VCaP (cell line): ENCODE measurements at regions not wholly inside any gene's neighbourhood (a gene's known extent, or its start where the extent isn't known, plus 50 kb on each side); places are given as distances from the start of the nearest gene placed in this dataset.
"Not testable (repeated sequence)": the region's sequence is repeated elsewhere in the genome, so short reads cannot be mapped to it uniquely, and the experiment has no call there.

Experiments used
- H3K27ac ChIP-seq: fragments of 450-650 bp; 2 replicates; pipeline ENCODE4 v1.5.1; 2017
- TF ChIP-seq, protein P1 (sequence below): fragments of 450-650 bp; conservative IDR thresholded peaks from 2 replicates; pipeline ENCODE4 v1.5.1; 2017; ENCODE audit warnings: mild to moderate bottlenecking, moderate library complexity

DNA sequence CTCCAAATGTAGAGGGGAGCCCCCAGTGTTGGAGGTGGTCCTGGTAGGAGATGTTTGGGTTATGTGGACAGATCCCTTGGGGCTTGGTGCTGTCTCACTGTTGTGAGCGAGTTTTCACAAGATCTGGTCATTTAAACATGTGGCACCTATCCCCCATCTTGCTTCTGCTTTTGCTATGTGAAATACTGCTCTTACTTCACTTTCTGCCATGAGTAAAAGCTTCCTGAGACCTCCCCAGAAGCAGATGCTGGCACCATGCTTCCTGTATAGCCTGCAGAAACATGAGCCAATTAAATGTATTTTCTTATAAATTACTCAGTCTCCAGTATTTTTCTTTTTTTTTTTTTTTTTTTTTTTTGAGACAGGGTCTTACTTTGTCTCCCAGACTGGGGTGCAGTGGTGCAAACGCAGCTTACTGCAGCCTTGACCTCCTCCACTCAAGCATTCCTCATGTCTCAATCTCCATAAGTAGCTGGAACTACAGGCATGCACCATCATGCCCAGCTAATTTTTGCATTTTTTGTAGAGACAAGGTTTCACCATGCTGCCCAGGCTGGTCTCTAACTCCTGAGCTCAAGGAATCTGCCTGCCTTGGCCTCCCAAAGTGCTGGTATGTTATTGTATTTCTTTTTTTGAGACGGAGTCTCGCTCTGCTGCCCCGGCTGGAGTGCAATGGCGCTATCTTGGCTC lies 177.1 kb downstream of the ALDH8A1 start:
- H3K27ac ChIP-seq: no peak overlapping the region
- TF ChIP-seq, protein P1, sequence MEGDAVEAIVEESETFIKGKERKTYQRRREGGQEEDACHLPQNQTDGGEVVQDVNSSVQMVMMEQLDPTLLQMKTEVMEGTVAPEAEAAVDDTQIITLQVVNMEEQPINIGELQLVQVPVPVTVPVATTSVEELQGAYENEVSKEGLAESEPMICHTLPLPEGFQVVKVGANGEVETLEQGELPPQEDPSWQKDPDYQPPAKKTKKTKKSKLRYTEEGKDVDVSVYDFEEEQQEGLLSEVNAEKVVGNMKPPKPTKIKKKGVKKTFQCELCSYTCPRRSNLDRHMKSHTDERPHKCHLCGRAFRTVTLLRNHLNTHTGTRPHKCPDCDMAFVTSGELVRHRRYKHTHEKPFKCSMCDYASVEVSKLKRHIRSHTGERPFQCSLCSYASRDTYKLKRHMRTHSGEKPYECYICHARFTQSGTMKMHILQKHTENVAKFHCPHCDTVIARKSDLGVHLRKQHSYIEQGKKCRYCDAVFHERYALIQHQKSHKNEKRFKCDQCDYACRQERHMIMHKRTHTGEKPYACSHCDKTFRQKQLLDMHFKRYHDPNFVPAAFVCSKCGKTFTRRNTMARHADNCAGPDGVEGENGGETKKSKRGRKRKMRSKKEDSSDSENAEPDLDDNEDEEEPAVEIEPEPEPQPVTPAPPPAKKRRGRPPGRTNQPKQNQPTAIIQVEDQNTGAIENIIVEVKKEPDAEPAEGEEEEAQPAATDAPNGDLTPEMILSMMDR: no peak

DNA sequence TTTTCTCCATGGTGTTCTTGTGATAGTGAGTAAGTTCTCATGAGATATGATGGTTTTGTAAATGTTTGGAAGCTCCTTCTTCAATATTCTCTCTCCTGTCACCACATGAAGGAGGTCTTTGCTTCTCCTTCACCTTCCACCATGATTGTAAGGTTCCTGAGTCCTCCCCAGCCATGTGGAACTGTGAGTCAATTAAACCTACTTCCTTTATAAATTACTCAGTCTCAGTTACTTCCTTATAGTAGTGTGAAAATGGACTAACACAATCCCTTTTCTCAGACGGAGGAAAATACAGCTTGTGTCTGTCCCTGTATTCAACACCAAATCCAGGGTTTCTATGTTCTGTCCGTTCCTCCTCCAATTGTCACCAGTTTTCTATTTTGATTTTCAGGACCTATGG lies 181.0 kb downstream of the ALDH8A1 start:
- TF ChIP-seq, protein P1: no peak
- no peak overlapping the region for H3K27ac ChIP-seq

DNA sequence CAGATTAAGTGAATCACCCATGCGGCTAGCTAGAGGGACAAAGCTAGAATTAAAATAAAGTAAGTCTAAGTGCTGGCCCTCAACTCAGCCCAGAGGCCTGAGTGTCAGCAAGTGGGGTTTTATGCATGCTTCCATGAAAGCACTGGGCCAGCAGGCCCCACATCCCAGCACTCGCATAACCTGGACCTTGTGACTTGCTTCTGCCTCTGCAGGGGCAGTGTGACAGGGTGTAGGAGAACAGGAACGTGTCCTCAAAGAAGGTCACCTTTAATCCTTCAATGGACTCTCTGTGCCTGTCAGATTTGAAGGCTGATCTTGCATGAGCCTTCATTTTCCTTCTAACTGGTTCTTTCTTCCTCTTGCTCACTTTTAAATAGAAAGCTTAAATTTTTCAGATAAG lies 183.4 kb downstream of the ALDH8A1 start:
- H3K27ac ChIP-seq: no peak overlapping the region
- TF ChIP-seq, protein P1: no peak

DNA sequence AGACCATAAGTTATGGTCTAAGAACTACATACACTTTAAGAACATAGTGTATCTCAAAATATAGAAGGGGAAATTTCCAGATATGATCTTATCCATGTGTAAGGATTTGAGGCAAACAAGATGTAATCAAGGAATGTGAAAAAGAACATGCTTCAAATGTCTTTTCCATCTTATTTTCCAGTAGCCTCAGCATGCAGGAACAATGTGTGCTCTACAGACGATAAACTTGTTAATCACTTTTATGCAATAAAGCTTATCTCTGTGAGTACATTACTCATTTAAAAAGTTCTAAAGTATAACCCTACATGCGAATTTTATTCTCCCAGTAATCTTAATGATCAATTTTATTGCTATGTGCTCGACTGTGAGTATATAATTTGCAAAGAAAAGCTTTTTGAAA lies 185.2 kb downstream of the ALDH8A1 start:
- TF ChIP-seq, protein P1: no peak

DNA sequence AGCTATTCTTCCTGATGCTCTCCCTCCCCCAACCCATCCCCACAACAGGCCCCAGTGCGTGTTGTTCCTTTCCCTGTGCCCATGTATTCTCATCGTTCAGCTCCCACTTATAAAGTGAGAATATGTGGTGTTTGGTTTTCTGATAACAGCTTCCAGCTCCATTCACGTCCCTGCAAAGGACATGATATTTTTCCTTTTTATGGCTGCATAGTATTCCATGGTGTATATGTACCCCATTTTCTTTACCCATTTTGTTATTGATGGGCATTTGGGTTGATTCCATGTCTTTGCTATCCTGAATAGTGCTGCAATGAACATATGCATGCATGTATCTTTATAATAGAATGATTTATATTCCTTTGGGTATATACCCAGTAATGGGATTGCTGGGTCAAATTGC lies 186.3 kb downstream of the ALDH8A1 start:
- not testable (repeated sequence) for H3K27ac ChIP-seq

More for the DNA sequence above, 185.2 kb downstream of the ALDH8A1 start:
- H3K27ac ChIP-seq: no peak overlapping the region

DNA sequence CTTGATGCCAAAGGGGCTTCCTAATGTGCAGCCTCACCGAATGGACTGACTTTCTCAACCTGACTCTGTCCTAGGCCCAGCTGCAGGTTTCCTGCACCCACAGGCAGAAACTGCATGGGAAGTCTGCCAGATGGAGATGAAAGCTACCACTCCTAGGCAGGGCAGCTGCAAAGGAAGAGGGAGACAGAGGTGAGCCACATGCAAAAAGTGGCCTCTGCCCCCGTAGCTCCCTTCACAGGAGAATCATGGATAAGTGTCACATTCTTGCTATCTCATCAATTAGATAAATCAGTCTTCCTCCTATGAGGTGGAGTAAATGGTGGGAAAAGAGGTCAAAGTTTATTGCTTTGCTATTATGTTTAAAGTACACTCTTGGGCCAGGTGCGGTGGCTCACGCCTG lies 191.3 kb downstream of the ALDH8A1 start:
- TF ChIP-seq, protein P1: no peak

DNA sequence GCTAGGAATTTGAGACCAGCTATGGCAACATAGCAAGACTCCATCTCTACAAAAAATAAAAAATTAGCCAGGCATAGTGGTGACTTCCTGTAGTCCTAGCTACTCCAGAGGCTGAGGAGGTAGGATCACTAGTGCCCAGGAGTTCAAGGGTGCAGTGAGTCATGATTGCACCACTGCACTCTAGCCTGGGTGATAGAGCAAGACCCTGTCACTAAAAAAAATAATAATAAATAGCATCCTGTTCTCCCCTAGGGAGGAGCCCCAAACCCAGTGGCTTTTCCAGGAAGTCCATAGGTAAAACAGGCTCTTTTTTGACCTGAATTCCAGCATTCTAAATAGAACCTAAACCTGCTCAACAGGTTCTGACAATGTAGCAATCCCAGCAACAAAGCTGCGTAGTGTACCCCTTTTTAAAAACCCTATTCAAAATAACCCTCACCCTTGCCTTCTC lies 192.0 kb downstream of the ALDH8A1 start:
- H3K27ac ChIP-seq: no peak overlapping the region
- TF ChIP-seq, protein P1: no peak

More for the DNA sequence above, 191.3 kb downstream of the ALDH8A1 start:
- H3K27ac ChIP-seq: no peak overlapping the region

DNA sequence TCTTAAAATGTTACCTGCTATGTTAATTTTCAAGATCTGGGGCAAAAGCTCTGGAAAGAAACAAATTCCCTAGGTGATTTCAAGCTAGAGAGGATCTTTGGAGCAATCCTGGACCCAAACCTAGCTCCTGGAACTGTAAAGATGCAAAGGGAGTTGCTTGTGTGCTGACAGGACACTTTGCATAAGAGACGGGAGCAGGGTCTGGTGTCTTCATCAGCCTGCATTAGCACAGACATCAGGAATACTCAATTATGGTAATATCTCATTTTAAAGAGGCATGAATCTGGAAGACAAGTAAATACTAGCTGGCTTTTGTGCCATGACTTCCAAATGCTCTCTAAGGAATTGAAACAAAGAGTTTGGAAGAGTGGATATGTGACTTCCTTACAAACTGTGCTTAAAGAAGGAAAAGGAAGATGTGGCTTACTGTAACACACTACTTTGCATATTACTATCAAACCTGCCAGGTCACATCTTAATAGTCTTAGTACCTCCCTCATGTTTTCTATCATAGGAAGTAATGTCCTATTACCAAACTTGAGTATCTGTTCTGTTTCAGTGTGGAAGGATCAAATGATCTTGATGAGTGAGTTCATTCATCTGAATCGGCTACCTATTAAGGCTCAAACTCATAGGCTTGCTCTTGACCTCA lies 193.4 kb downstream of the ALDH8A1 start:
- no peak overlapping the region for H3K27ac ChIP-seq
- TF ChIP-seq, protein P1: no peak
